GM21786 (cell line): ENCODE measurements at regions not wholly inside any gene's neighbourhood (a gene's known extent, or its start where the extent isn't known, plus 50 kb on each side); places are given as distances from the start of the nearest gene placed in this dataset.
"Not testable (repeated sequence)": the region's sequence is repeated elsewhere in the genome, so short reads cannot be mapped to it uniquely, and the experiment has no call there.

Source experiments
- ATAC-seq: cut with Tn5 transposase; IDR thresholded peaks from one replicate; pipeline ENCODE4 v1.9.1; 2021; ENCODE audit not compliant: unreplicated experiment

- ATAC-seq: not testable (repeated sequence)
Measured at GRCh38 chr7:66456431-66456830, 172.2 kb upstream of the KCTD7 start.

GRCh38 chr7:66458991-66459390 lies 169.7 kb upstream of the KCTD7 start:
- not testable (repeated sequence) for ATAC-seq

DNA sequence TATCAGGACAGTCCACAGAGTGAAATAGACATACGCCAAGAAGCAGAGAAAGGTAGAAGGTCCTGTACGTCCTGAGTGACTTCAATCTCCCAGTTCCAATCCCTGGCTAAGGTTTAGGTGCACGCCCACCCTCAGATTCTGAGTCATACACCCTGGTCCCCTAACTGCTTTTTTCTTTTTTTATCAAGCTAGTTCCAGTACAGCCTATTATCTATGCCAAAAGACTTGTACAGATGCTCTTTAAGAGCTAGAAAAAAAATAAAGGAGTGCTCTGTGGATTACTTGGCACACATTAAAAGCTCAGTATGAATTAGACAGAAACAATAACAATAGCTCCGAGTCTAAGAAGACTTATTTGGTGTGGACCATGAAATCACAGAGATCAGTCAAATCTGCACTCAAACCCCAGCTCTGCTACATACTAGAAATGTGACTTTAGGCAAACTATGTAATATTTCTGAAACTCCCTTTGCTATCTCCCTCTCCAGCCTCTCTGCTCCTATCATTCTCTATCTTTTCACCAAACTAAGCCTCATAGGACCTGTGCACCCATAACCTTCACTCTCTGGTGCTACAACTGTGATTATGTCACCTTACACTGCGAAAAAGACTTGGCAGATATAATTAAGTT lies 168.8 kb upstream of the KCTD7 start:
- not testable (repeated sequence) for ATAC-seq

DNA sequence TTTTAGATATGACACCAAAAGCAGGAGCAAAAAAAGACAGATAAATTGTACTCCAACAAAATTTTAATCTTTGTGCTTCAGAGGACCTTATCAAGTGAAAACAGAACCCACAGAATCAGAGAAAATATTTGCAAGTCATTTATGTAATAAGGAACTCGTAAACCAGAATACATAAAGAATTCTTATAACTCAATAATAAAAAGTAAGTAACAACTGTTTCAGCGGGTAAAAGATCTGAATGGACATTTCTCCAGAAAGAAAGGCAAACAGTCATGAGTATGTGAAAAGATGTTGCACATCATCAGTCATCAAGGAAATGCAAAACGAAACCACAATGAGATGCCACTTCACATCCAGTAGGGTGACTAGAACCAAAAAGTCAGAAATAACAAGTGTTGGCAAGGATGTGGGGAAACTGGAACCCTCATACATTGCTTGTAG lies 167.7 kb upstream of the KCTD7 start:
- ATAC-seq: no peak

DNA sequence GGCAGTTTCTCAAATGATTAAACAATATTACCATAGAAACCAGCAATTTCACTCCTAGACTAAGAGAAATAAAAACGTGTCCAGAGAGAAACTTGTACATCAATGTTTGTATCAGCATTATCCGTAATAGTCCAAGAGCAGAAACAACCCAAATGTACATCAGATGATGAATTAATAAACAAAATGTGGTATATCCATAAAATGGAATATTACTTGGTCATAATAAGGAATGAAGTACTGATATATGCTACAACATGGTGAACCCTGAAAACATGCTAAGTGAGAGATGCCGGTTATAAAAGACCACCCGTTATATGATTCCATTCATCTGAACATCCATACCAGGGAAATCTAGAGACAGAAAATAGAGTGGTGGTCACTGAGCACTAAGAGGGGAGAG lies 167.3 kb upstream of the KCTD7 start:
- ATAC-seq: not testable (repeated sequence)

GRCh38 chr7:66462831-66463230 lies 165.8 kb upstream of the KCTD7 start:
- not testable (repeated sequence) for ATAC-seq

- ATAC-seq: no peak
Measured at GRCh38 chr7:66464059-66464458, 164.6 kb upstream of the KCTD7 start.

DNA sequence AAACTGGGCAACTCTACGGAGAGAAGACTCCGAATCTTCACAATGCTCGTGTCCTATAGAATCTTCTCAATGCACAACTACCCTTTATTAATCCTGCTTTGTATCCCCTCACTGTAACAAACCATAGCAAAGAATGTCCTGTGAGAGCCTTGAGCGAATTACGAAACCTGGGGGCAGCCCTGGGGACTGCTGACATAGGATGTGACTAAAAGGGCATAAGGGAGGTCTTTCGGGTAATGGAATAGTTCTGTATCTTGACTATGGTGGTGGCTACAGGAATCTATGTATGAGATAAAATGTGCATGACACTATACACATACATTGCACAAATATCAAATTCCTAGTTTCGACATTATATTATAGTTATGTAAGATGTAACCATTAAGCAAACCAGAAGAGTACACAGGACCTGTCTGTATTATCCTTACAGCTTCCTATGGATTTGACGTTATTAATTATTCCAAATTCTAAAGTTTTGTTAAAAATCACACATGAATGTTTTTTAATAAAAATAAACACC lies 162.5 kb upstream of the KCTD7 start:
- ATAC-seq: no peak

DNA sequence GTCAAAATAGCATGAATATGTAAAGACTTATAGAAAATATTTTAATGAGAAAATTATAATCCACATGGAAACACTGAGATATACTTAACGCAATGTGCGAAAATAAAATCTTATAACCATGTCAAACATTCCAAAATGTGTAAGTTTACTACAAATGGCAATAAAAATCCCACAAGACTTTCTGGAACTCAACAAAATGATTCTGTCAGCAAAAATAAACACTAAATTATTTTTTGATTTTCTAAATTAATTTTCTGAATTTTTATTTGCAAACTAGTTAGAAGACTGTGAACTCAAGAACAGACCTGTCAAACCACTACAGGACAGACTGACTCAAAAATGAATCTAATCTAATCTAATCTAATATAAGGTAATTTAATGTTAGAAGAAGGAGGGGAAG lies 160.8 kb upstream of the KCTD7 start:
- ATAC-seq: no peak

- not testable (repeated sequence) for ATAC-seq
Measured at GRCh38 chr7:66473064-66473463, 155.6 kb upstream of the KCTD7 start.

- ATAC-seq: no peak
Measured at GRCh38 chr7:66474441-66474840, 154.2 kb upstream of the KCTD7 start.

GRCh38 chr7:66476056-66476455 lies 152.6 kb upstream of the KCTD7 start:
- not testable (repeated sequence) for ATAC-seq

GRCh38 chr7:66477822-66478397 lies 150.8 kb upstream of the KCTD7 start:
- not testable (repeated sequence) for ATAC-seq

GRCh38 chr7:66481229-66481628 lies 147.5 kb upstream of the KCTD7 start:
- not testable (repeated sequence) for ATAC-seq

DNA sequence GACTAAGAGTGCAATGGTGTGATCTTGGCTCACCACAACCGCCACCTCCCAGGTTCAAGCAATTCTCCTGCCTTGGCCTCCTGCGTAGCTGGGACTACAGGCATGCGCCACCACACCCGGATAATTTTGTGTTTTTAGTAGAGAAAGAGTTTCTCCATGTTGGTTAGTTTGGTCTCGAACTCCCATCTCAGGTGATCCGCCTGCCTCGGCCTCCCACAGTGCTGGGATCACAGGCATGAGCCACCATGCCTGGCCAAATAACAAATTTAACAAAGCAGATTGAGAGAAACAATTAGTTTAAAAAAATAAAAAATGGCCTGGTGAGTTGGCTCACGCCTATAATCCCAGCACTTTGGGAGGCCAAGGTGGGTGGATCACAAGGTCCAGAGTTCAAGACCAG lies 139.6 kb upstream of the KCTD7 start:
- ATAC-seq: not testable (repeated sequence)

- ATAC-seq: not testable (repeated sequence)
Measured at GRCh38 chr7:66489741-66490140, 138.9 kb upstream of the KCTD7 start.

DNA sequence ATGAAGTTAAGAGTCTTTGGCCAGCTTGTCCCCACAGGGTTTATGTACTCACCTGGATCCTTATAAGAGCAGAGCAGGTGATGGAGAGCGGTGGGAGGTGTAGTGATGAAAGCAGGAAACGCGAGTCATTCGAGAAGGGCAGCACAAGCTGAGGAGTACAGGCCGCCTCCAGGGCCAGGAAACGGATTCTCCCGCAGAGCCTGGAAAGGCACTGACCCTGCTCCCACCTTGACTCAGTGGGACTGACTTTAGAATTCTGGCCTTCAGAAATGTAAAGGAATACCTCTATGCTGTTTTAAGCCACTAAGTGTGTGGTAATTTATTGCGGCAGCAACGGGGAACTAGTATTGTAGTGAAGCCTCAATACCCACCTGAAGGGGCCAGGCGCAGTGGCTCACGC lies 137.7 kb upstream of the KCTD7 start:
- ATAC-seq: not testable (repeated sequence)

DNA sequence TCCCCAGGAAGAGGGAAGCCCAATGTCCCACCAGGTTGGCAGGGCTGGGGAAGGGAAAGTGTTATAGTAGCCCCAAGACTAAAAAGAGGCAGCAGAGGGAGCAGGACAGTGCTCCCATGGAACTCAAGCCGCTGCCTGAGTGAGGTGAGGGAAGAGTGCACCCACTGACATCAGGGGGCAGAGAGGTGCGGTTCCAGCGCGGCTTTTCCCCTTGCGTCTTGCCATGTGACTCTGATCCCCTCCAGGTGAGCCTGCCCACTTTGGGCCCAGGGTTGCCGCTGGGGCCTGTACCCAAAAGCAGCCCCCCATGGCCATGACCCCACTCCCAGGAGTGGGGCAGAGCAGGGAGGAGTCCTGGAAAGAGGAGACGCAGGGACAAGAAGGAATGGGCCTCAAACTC lies 136.3 kb upstream of the KCTD7 start:
- not testable (repeated sequence) for ATAC-seq

DNA sequence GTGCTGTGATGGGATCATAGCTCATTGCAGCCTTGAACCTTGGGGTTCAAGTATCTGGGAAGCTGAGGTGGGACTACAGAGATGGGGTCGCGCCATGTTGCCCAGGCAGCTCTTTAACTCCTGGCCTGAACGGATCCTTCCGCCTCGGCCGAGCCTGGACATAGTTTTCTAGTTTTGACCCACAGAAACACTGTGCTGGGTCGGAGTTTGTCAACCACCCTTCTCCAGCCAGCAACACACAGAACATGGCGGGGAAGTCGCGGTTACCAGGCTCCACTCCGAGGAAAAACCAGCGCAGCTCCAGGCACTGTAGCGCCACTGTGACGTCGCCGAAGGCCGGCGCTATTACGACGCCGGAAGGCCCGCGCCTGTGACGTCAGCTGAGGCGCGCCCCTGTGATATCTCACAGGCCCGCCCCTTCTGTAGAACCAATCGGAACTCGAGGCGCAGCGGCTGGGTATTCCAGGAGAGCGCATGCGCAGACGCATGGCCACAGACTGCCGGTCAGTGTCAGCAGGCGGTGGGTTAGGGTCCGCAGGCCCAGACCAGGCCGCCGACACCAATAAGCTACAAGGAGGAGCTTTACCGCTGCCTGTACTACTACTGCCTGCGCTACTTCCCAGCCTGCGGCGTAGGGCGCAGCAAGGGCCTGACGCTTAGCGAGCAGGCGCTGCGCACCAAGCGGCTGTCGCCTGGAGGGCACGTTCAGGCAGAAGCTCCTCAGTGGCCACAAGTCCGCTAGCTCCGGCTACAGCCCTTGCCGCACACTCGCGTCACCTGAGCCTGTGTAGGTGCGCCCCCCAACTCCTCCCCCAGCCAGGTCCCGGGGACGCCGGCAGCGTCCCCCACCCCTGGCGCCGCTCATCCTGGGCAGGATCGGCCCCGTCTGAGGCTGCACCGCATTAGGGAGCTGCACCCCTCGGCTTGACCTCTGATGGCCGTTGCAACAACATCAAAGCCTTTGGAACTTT lies 135.2 kb upstream of the KCTD7 start:
- ATAC-seq: peak; percentile 98

DNA sequence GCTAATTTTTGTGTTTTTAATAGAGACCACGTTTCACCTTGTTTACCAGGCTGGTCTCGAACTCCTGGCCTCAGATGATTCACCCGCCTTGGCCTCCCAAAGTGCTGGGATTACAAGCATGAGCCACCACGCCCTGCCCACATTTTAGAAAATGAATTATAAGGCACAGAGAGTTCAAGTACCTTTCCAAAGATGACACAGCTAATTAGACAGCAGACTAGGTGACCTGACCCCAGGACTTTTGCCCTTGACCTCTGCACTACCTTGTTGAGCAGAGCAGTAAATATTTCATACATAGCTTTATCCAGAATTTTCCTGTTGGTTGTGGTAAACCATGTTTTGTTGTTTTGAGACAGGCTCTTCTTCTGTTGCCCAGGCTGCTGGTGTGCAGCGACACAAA lies 131.3 kb upstream of the KCTD7 start:
- no peak for ATAC-seq

DNA sequence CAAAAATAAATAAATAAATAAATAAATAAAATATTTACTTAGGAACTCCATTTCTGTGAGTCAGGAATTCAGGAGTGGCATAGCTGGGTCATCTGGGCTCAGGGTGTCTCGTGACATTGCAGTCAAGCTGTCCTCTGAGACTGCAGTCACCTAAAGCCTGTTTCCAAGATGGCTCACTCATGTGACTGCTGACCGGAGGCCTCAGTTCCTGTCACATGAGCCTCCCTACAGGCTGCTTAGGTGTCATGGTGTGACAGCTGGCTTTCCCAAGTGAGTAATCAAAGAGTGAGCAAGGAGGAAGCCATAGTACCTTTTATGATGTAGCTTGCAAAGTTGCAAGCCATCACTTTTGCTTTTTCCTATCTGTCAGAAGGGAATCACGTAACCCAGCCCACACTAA lies 128.6 kb upstream of the KCTD7 start:
- no peak for ATAC-seq
